Esophagus squamous epithelium (tissue), 4 donors: ENCODE measurements at regions not wholly inside any gene's neighbourhood (a gene's known extent, or its start where the extent isn't known, plus 50 kb on each side); places are given as distances from the start of the nearest gene placed in this dataset.

Experiments used
- POLR2A ChIP-seq, 4 donors: fragments of 450-650 bp; IDR thresholded peaks; one replicate each; pipeline ENCODE4 v1.6.1; 2017; ENCODE audit warnings: antibody characterized with exemption in 4 of 4, mild to moderate bottlenecking in 4 of 4, moderate library complexity in 3 of 4
- TF ChIP-seq, protein P1 (sequence below), 6 experiments: fragments of 450-650 bp in 4 of 6; fragments of 200-600 bp in 2 of 6; sonication (generic) in 2 of 6; IDR thresholded peaks; one replicate each; pipeline ENCODE4 v1.5.1; 2016 to 2019; ENCODE audit warnings: antibody characterized with exemption in 6 of 6, mild to moderate bottlenecking in 4 of 6, moderate library complexity in 4 of 6

- TF ChIP-seq, protein P1, sequence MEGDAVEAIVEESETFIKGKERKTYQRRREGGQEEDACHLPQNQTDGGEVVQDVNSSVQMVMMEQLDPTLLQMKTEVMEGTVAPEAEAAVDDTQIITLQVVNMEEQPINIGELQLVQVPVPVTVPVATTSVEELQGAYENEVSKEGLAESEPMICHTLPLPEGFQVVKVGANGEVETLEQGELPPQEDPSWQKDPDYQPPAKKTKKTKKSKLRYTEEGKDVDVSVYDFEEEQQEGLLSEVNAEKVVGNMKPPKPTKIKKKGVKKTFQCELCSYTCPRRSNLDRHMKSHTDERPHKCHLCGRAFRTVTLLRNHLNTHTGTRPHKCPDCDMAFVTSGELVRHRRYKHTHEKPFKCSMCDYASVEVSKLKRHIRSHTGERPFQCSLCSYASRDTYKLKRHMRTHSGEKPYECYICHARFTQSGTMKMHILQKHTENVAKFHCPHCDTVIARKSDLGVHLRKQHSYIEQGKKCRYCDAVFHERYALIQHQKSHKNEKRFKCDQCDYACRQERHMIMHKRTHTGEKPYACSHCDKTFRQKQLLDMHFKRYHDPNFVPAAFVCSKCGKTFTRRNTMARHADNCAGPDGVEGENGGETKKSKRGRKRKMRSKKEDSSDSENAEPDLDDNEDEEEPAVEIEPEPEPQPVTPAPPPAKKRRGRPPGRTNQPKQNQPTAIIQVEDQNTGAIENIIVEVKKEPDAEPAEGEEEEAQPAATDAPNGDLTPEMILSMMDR (IDR thresholded peaks at IDR 0.05), result no peak
- no peak for TF ChIP-seq POLR2A (IDR thresholded peaks at IDR 0.05)
Observed at GRCh38 chr20:57023007-57023406, 243.4 kb downstream of the BMP7 start.
